ENCODE measurements at regions not wholly inside any gene's neighbourhood (a gene's known extent, or its start where the extent isn't known, plus 50 kb on each side); places are given as distances from the start of the nearest gene placed in this dataset.

DNA sequence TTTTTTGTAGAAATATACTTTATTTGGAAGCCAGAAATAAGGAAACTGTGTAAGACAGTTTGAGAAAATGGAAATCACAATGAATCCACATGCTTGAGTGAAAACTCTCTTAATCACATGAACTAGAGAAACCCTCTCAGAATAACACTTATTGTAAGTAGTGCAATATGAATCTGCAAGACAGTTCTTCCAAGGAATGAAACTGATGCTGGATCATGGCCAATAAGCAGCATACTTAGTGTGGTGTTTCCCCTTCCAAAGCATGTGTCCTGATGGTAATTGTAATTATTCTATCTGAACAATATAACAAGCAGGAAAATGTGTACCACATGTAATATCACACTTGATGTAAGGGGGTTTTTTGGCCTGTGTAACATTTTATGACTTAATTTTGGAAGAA, 1870.5 kb upstream of the TENM3 start:
- no peak for TF ChIP-seq GATA1 (IDR thresholded peaks at IDR 0.05; ENCODE audit: low read depth, low read length)
- TF ChIP-seq POLR2A (IDR thresholded peaks at IDR 0.05; ENCODE audit: low read length): no peak
- no peak for DNase-seq

DNA sequence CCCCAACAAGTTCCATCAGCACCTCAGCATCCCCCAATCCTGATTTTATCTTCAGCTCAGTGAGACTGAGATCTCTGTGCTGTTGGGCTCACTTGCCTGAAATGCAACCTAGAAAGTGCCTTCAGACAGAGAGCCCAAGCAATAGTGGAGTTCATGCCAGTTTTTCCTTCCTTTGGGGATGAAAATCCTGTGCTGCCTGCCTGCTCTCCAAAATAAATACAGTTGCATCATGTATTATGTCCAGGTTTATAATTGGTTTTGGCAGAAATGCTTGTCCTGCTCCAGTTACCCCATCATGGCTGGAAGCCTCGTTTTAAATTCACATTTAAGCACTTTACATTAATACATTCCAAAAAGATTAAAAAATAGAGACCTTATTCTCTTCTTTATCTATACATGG, 1865.5 kb upstream of the TENM3 start:
- TF ChIP-seq POLR2A (IDR thresholded peaks at IDR 0.05; ENCODE audit: low read length): no peak
- TF ChIP-seq GATA1 (IDR thresholded peaks at IDR 0.05; ENCODE audit: low read depth, low read length): no peak
- no peak for DNase-seq

DNA sequence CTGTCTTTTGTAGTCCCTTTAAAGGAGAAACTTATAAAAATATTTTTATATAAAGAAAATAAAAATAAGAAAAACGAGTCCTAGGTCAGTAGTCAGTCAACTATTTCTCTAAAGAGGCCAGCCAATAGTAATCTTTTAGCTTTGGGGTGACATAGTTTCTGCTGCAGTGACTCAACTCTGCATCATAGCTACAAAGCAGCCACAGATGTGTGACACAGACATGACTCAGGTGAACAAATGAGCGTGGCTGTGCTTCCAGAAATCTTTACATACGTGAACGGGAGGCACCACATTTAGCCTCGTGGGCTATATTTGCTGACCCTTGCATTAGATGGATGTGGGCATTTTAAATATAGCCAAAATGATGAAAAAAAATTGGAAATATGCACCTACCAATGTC, 1862.5 kb upstream of the TENM3 start:
- no peak for DNase-seq
- TF ChIP-seq GATA1 (IDR thresholded peaks at IDR 0.05; ENCODE audit: low read depth, low read length) (no peak), POLR2A (IDR thresholded peaks at IDR 0.05; ENCODE audit: low read length) (no peak)

DNA sequence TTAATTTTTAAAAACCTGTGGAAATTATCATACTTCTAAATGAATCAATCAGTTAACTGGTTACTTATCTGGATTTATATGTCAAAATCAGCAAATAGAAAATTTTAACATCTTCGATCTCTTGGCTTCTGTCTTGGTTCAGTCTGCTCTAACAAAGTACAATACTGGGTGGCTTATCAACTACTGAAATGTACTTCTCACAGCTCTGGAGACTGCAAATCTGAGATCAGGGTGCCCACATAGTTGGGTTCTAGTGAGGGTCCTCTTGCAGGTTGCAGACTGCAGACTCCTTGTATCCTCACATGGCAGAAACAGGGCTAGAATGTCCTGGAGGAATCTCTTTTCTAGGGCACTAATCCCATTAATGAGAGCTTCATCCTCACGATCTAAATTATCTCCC, 1851.6 kb upstream of the TENM3 start:
- no peak for TF ChIP-seq POLR2A (IDR thresholded peaks at IDR 0.05; ENCODE audit: low read length)
- no peak for TF ChIP-seq GATA1 (IDR thresholded peaks at IDR 0.05; ENCODE audit: low read depth, low read length)
- no peak for DNase-seq

DNA sequence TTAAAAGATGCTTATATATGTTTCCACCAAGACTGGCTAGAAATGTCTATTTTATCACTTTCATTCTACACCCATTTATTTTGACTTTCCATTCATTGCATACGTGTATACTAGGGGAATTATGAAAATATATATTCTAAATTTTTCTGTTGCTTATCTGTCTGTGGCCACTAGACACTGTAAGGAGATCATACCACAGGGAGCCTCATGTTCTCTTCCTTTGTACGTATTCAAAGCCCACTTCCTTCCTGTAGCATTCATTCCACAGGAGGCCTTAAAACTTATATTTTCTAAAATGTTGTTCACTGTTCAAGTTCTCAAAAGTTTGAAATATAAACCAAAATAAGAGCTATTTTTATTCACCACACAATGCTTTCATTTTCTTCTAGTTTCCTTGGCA, 1848.9 kb upstream of the TENM3 start:
- no peak for DNase-seq
- TF ChIP-seq GATA1 (IDR thresholded peaks at IDR 0.05; ENCODE audit: low read depth, low read length): no peak
- no peak for TF ChIP-seq POLR2A (IDR thresholded peaks at IDR 0.05; ENCODE audit: low read length)

DNA sequence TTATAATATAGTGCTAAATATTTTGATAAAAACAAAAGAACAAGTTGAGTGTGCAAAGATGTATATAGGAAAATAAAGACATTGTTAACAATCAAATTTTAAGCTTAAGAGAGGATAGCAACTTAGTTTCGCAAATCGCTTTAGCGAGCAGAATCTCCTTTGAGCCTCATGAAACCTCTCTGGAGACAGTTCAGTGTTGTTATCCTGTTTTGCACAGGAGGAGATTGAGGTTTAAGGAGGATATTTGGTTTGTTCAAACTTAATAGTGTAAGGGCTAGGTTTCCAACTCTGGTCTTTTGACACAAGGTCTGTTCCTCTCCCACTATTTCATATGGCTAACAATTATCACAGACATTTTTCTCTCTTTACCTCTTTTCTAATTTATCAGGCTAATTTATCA, 1848.5 kb upstream of the TENM3 start:
- no peak for TF ChIP-seq GATA1 (IDR thresholded peaks at IDR 0.05; ENCODE audit: low read depth, low read length)
- no peak for TF ChIP-seq POLR2A (IDR thresholded peaks at IDR 0.05; ENCODE audit: low read length)
- DNase-seq: no peak

DNA sequence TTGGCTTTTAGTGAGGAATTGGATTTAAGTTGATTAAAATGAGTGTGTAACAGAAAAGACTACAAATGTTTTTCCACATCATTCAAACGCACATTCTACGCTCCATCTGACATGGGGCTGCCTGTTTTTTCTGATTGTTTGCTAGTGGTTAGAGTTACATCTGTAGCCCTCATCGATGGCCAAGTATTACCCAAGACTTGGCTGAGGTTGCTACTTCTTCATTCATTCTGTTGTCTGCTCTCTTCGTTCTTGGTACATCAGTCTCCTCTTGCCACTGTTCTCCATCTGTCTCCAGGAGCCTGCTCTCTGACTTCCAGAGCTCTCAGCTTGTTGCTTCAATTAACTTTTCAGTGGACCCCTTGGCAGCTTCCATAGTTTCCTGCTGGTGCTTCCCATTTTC, 1844.6 kb upstream of the TENM3 start:
- TF ChIP-seq GATA1 (IDR thresholded peaks at IDR 0.05; ENCODE audit: low read depth, low read length) (no peak), POLR2A (IDR thresholded peaks at IDR 0.05; ENCODE audit: low read length) (no peak)

DNA sequence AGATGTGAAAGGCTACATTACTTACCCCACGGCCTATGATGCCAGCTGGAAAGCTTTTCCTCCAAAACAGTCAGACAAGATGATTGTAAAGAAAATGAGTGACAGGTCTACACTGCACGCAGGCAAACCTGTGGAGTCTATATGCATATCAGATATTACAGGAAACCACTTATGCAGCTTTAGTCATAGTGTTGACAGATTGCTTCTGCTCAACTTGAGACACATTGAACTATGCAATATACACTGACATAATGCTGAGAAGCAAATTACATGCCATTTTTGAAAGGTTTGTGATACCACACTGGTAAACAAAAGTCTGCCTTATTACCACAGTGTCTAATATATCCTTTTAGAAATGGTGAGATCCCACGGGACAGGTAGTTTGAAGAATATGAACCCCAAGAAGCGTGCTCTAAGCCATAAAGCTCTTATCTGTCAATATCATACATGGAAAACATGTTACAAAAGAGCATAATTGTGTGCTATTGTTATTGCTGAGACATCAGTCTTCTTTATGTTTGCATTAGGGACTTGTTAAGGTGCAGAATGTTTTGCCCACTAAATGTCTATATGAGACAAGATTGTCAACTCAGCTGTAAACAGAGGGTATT, 1835.8 kb upstream of the TENM3 start:
- DNase-seq: no peak
- TF ChIP-seq POLR2A (IDR thresholded peaks at IDR 0.05; ENCODE audit: low read length) (no peak), GATA1 (IDR thresholded peaks at IDR 0.05; ENCODE audit: low read depth, low read length) (no peak)

More for the DNA sequence above, 1844.6 kb upstream of the TENM3 start:
- DNase-seq: no peak

DNA sequence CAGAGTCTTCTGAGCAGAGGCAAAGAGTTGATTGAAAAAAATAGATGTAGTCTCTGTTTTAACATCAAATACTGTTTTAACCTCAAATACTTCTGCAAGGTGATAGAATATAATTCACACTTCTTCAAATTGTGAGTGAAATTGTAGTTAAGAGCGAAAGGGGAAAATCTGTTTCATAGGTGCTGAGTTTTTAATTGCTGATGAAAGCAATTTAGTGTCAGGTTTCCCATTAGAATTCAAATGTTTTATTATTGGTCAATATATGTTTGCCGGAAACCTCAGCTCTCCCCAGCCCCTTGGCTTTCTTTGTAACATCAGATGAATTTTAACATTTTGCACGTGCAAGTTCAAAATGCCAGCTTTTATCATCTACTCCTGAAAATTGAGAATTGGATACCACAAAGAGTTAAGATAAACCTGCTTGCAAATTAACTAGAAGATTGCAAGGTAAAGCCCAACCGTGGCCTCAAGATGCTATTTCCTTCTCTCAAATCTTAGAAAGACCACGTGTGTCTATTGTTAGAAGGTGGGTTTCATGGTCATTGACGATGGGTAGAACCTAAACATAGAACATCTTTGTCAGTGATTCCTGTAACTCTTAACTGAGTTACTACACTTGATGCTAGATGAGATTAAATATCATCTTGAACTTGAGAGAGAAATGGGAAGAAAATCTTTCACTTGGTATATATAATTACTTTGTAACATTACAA, 1824.2 kb upstream of the TENM3 start:
- no peak for DNase-seq
- no peak for TF ChIP-seq GATA1 (IDR thresholded peaks at IDR 0.05; ENCODE audit: low read depth, low read length)

DNA sequence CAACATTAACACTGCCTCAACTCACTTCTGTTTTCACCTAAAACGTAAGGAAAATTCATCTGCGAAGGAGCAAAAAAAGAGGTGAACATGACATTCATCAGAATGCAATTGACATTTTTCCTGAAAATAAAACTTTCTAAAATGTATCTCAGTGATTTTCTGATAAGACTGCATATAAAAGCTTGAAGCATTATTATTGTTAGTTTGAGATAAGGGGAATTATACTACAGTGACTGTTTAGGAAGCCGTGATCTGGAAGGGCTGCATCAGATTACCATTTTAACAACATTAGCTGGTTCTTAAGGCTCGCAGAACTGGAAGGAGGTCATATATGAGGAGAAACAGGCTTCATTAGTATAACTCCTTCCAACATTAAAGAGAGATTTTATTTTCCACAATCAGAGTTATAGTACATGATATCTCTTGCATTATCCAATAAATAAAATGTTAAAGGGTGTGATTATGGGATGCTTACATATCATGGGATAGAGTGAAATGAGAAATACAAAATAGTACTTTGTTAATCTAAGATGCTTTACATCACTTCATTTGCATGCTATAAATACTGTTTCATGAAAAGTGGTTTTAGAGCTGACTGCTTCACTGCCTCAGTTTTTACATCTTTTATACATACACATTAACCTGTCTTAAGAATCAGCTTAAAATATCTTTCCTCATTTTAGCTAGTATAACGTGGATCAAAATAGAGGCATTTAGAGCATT, 1820.1 kb upstream of the TENM3 start:
- TF ChIP-seq POLR2A (IDR thresholded peaks at IDR 0.05; ENCODE audit: low read length) (no peak), GATA1 (IDR thresholded peaks at IDR 0.05; ENCODE audit: low read depth, low read length) (no peak)
- DNase-seq: no peak

DNA sequence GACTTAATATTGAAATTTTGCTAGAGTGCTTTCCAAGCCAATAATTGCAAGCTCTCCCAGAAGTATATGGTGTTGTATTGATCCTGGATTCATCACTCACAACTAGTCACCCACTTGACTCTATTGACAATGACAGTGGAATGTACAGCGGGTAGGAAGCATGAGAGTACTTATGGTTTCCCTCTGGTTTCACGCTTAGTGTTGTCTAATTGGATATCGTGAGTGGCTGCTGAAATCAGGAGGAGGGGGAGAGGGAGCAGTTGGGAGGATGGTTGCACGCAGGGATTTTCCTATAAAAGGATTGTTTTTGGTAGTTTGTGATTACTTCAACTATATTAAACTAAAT, 1819.5 kb upstream of the TENM3 start:
- DNase-seq: no peak
- TF ChIP-seq POLR2A (IDR thresholded peaks at IDR 0.05; ENCODE audit: low read length) (no peak), GATA1 (IDR thresholded peaks at IDR 0.05; ENCODE audit: low read depth, low read length) (no peak)

DNA sequence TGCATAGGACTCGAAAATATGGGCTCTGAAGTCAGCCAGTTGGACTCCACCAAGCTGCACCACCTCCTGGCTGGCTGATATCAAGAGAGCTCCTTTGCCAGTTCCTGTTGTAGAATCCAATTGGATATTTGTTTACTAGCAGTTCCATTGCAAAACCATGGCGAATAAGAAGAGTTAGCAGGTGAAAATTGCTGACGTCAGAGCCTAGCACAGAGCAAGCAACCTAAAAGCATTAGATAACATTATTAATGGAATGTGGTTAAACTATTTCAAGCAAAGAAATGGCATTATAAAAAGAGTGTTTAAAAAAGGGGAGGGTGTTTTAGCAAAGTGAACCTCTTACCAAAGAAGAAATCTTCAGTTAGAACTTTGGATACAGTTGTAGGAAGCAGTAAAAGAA, 1816.3 kb upstream of the TENM3 start:
- no peak for DNase-seq
- TF ChIP-seq GATA1 (IDR thresholded peaks at IDR 0.05; ENCODE audit: low read depth, low read length) (no peak), POLR2A (IDR thresholded peaks at IDR 0.05; ENCODE audit: low read length) (no peak)

DNA sequence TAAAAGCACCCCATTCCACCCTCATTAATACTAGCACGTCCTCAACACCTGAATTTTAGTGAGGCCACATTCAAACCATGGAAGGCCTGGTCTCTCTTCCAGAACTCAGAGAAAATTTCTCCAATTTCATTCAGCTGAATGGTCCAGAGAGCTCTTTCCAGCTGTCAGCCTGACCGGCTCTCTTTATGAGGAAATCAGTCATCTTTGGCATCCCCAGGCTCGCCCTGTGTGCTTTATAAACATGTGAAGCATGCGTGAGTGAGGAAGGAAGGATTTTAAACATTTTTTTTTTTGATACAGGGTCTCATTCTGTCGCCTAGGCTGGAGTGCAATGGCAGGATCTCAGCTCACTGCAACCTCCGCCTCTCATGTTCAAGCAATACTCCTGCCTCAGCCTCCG, 1812.9 kb upstream of the TENM3 start:
- TF ChIP-seq GATA1 (IDR thresholded peaks at IDR 0.05; ENCODE audit: low read depth, low read length) (no peak), POLR2A (IDR thresholded peaks at IDR 0.05; ENCODE audit: low read length) (no peak)
- DNase-seq: no peak

DNA sequence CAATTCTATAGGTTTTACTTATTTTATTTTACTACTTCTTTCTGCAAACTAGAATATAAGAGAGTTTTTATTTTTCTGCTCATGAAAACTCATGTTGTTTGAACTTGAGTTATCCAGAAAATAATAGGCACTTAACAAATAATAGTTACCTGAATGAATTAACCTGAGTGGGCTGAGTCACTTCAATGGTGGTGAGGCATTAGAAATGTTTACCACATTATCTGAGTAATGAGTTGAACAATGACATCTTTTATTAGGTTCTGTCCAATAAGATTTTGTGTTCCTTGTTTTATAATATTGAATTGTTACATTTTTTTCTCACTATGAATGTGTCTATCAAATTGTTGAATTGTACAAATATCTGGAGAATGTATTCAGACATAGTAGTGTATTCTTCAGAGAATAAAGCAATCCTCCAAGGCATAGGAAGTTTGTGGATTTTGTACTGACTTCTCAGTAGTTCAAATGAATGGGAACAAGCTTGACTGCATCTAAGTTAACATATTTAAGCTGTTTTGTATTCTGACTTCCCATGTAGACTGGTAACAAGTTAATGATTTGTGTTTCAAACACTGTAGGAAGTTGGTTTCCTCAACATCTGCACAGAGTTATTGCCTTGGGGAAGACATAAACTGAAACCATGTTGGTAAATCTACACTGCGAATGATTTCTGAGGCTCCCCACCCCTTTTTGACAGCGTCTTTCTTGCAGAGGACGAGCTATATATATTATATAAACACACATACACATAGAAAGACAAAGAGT, 1808.9 kb upstream of the TENM3 start:
- no peak for DNase-seq
- TF ChIP-seq GATA1 (IDR thresholded peaks at IDR 0.05; ENCODE audit: low read depth, low read length) (no peak), POLR2A (IDR thresholded peaks at IDR 0.05; ENCODE audit: low read length) (no peak)

Measured in erythroblast (primary cell).